HCT116 (cell line): ENCODE measurements at regions not wholly inside any gene's neighbourhood (a gene's known extent, or its start where the extent isn't known, plus 50 kb on each side); places are given as distances from the start of the nearest gene placed in this dataset.

ENCODE experiments used
- CEBPB ChIP-seq: IDR thresholded peaks from 2 replicates; pipeline ENCODE4 v1.6.1; 2012; ENCODE audit warnings: low read depth
- ELF1 ChIP-seq: IDR thresholded peaks from 2 replicates; pipeline ENCODE4 v1.6.1; 2012; ENCODE audit warnings: low read depth, borderline replicate concordance
- EZH2 ChIP-seq: fragments of 200-600 bp; sonication (generic); IDR thresholded peaks from 2 replicates; pipeline ENCODE4 v1.6.1; 2017; ENCODE audit warnings: antibody characterized with exemption, mixed run types
- FOSL1 ChIP-seq: IDR thresholded peaks from 2 replicates; pipeline ENCODE4 v1.6.1; 2012; ENCODE audit warnings: low read depth
- JUND ChIP-seq: IDR thresholded peaks from 2 replicates; pipeline ENCODE4 v1.6.1; 2012
- POLR2A ChIP-seq: IDR thresholded peaks from 2 replicates; pipeline ENCODE4 v1.7.0; 2011; ENCODE audit warnings: borderline replicate concordance; ENCODE audit not compliant: insufficient read depth, insufficient read length; ENCODE audit errors: extremely low read depth
- POLR2AphosphoS5 ChIP-seq: IDR thresholded peaks from 2 replicates; pipeline ENCODE4 v1.6.1; 2011; ENCODE audit warnings: mild to moderate bottlenecking, low read depth, low read length, moderate library complexity
- SIN3A ChIP-seq: IDR thresholded peaks from 2 replicates; pipeline ENCODE4 v1.6.1; 2012; ENCODE audit warnings: low read depth
- SP1 ChIP-seq: IDR thresholded peaks from 2 replicates; pipeline ENCODE4 v1.6.1; 2012; ENCODE audit warnings: low read depth
- TCF7L2 ChIP-seq: IDR thresholded peaks from 2 replicates; pipeline ENCODE4 v1.7.0; 2011; ENCODE audit warnings: borderline replicate concordance, inconsistent platforms; ENCODE audit not compliant: insufficient read depth, insufficient read length; ENCODE audit errors: extremely low read depth
- TF ChIP-seq, protein P1 (sequence below), 3 experiments: fragments of 200-600 bp in 1 of 3; sonication (generic) in 1 of 3; IDR thresholded peaks in 2 of 3; conservative IDR thresholded peaks in 1 of 3; 2 replicates each; pipeline ENCODE4 v1.5.1; 2012 to 2017; ENCODE audit warnings: low read depth in 2 of 3, low read length in 2 of 3, antibody characterized with exemption in 1 of 3, borderline replicate concordance in 1 of 3, control low read depth in 1 of 3, mild to moderate bottlenecking in 1 of 3, mixed read lengths in 1 of 3, mixed run types in 1 of 3, moderate library complexity in 1 of 3; ENCODE audit not compliant: insufficient read depth in 1 of 3

DNA sequence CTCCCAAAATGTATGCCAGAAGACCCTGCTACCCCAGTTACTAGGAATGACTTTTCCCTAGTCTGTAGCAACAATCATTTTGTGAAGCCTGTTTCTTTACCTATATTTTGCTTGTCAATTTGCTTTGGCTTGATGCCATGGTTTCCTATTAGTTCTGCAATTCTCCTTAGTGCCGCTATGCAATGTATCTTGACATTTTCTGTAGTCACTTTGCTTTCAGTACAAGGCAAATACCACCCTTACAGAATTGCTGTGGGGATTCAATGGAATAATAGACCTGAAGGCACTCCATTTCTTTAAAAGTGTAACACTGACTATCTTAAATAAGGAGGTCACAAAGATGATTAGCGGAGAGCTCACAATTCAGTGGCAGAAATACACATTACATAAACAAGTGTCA, 291.1 kb downstream of the NR2F1-AS1 start:
- TF ChIP-seq POLR2A, result no peak
- no peak for TF ChIP-seq FOSL1
- TF ChIP-seq, protein P1, sequence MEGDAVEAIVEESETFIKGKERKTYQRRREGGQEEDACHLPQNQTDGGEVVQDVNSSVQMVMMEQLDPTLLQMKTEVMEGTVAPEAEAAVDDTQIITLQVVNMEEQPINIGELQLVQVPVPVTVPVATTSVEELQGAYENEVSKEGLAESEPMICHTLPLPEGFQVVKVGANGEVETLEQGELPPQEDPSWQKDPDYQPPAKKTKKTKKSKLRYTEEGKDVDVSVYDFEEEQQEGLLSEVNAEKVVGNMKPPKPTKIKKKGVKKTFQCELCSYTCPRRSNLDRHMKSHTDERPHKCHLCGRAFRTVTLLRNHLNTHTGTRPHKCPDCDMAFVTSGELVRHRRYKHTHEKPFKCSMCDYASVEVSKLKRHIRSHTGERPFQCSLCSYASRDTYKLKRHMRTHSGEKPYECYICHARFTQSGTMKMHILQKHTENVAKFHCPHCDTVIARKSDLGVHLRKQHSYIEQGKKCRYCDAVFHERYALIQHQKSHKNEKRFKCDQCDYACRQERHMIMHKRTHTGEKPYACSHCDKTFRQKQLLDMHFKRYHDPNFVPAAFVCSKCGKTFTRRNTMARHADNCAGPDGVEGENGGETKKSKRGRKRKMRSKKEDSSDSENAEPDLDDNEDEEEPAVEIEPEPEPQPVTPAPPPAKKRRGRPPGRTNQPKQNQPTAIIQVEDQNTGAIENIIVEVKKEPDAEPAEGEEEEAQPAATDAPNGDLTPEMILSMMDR (IDR thresholded peaks at IDR 0.05 in 2 of 3, conservative IDR thresholded peaks at IDR 0.05 in 1 of 3; ENCODE audit: borderline replicate concordance in 1 of 3, insufficient read depth in 1 of 3, low read depth in 2 of 3, low read length in 2 of 3), result no peak
- TF ChIP-seq POLR2AphosphoS5, result no peak
- TF ChIP-seq JUND, result no peak
- TF ChIP-seq SIN3A, result no peak
- TF ChIP-seq CEBPB, result no peak
- no peak for TF ChIP-seq TCF7L2
- no peak for TF ChIP-seq EZH2
- no peak for TF ChIP-seq SP1
- no peak for TF ChIP-seq ELF1
